Loucy (cell line): ENCODE measurements at regions not wholly inside any gene's neighbourhood (a gene's known extent, or its start where the extent isn't known, plus 50 kb on each side); places are given as distances from the start of the nearest gene placed in this dataset.

Experiments
- CTCF ChIP-seq: fragments of 200-600 bp; sonication (generic); conservative IDR thresholded peaks from 2 replicates; pipeline ENCODE4 v1.5.1; 2014; ENCODE audit warnings: mild to moderate bottlenecking, antibody characterized with exemption, low read length
- EZH2phosphoT487 ChIP-seq: fragments of 200-600 bp; IDR thresholded peaks from 2 replicates; pipeline ENCODE4 v1.6.1; 2018; ENCODE audit warnings: antibody characterized with exemption, mild to moderate bottlenecking, moderate library complexity, borderline replicate concordance

- TF ChIP-seq CTCF, result no peak
- no peak for TF ChIP-seq EZH2phosphoT487
Measured at GRCh38 chr2:59322005-59322404, 1080.9 kb upstream of the FANCL start.
